CD4-positive, alpha-beta T cell (primary cell): ENCODE measurements at regions not wholly inside any gene's neighbourhood (a gene's known extent, or its start where the extent isn't known, plus 50 kb on each side); places are given as distances from the start of the nearest gene placed in this dataset.

ENCODE experiments used
- ATAC-seq: fragments of 200-7000 bp; cut with Tn5 transposase; one replicate; pipeline ENCODE4 v1.10.0; 2022; ENCODE audit warnings: mild to moderate bottlenecking; ENCODE audit not compliant: poor library complexity
- CTCF ChIA-PET: fragments of 350-600 bp; sonication (Branson Sonifier 250); formaldehyde crosslinking; loops from one replicate; lab custom pipeline; 2021; ENCODE audit warnings: antibody characterized with exemption, inconsistent platforms; lab: Charles Lee
- POLR2A ChIA-PET: fragments of 350-600 bp; sonication (Branson Sonifier 250); formaldehyde crosslinking; loops from one replicate; lab custom pipeline; 2021; ENCODE audit warnings: antibody characterized with exemption, inconsistent platforms; lab: Charles Lee
- DNase-seq, 14 experiments: peaks; one replicate each; pipeline ENCODE4 v3.0.0-alpha.2; 2013 to 2020; ENCODE audit warnings: mixed read lengths in 2 of 14
- H3K27ac ChIP-seq, 2 donors: one replicate each; pipeline versions ENCODE4 v1.5.1 to v1.7.0; 2013; ENCODE audit warnings: low read length in 2 of 2, low read depth in 1 of 2, mild to moderate bottlenecking in 1 of 2
- H3K27me3 ChIP-seq, 2 experiments: 1 replicate in 1 of 2; 2 replicates in 1 of 2; pipeline versions ENCODE4 v1.6.1 to v1.7.0; 2013; ENCODE audit warnings: low read length in 2 of 2, control low read depth in 1 of 2, mild to moderate bottlenecking in 1 of 2, moderate library complexity in 1 of 2; ENCODE audit not compliant: insufficient read depth in 2 of 2, control insufficient read depth in 1 of 2
- H3K36me3 ChIP-seq: one replicate; pipeline ENCODE4 v1.6.1; 2013; ENCODE audit warnings: low read length, control low read depth; ENCODE audit not compliant: insufficient read depth
- H3K4me1 ChIP-seq: one replicate; pipeline ENCODE4 v1.6.1; 2013; ENCODE audit warnings: low read length, control low read depth; ENCODE audit not compliant: insufficient read depth
- H3K4me3 ChIP-seq: one replicate; pipeline ENCODE4 v1.5.1; 2013; ENCODE audit warnings: mild to moderate bottlenecking, low read length, moderate library complexity
- H3K9me3 ChIP-seq, 2 experiments: 1 replicate in 1 of 2; 2 replicates in 1 of 2; pipeline versions ENCODE4 v1.6.1 to v1.7.0; 2013; ENCODE audit warnings: low read length in 2 of 2, mild to moderate bottlenecking in 2 of 2, control low read depth in 1 of 2, moderate library complexity in 1 of 2; ENCODE audit not compliant: control insufficient read depth in 1 of 2, insufficient read depth in 1 of 2
- H3K27ac Mint-ChIP-seq: one replicate; pipeline ENCODE4 v1.8.0; 2020; ENCODE audit warnings: mixed read lengths
- H3K27me3 Mint-ChIP-seq: one replicate; pipeline ENCODE4 v1.8.0; 2021; ENCODE audit warnings: mixed read lengths
- H3K36me3 Mint-ChIP-seq: one replicate; pipeline ENCODE4 v1.8.0; 2021; ENCODE audit warnings: low read depth, mixed read lengths
- H3K4me1 Mint-ChIP-seq: one replicate; pipeline ENCODE4 v1.8.0; 2021; ENCODE audit warnings: low read depth, mixed read lengths
- H3K4me3 Mint-ChIP-seq: one replicate; pipeline ENCODE4 v1.8.0; 2020; ENCODE audit warnings: mild to moderate bottlenecking, mixed read lengths
- H3K9me3 Mint-ChIP-seq: one replicate; pipeline ENCODE4 v1.8.0; 2020; ENCODE audit warnings: mixed read lengths
- intact Hi-C, 2 experiments: fragments of 100-400 bp; cut with DNase I in 1 of 2; cut with micrococcal nuclease in 1 of 2; formaldehyde crosslinking; loops; one replicate each; pipeline versions ENCODE4 v1.15.1 to v1.9.0; 2023 to 2025; cut with DNase I, micrococcal nuclease
- TF ChIP-seq, protein P1 (sequence below): fragments of 200-600 bp; IDR thresholded peaks from one replicate; pipeline ENCODE4 v1.8.0; 2022; ENCODE audit warnings: antibody characterized with exemption, mild to moderate bottlenecking

DNA sequence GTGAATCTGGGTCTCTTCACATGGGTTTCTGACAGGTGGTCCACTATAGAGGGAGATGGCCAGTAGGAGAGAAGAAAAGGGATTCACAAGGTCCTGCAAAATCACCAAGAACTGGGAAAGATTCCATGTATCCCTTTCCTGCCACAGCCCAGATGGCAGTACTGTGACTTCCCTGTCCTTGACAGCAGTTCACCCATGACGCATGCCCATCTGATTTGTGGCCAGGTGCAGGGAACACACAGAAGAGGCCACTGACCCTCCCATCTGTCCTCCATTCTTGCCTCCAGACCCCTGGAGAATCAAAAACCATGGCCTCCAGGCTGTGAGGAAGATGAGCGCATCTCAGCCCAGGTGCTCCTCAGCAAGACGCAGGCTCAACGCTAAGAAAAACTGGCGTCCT, 183.1 kb upstream of the RREB1 start:
- no peaks in the 10 kb centered on the region for H3K4me1 ChIP-seq
- ATAC-seq (no peak), DNase-seq (no peak)
- no peaks in the 10 kb centered on the region for H3K4me1 Mint-ChIP-seq
- H3K4me3 Mint-ChIP-seq, result no peak overlapping the region
- no peak overlapping the region for H3K4me3 ChIP-seq
- H3K36me3 Mint-ChIP-seq, result no peaks in the 10 kb centered on the region
- CTCF ChIA-PET, result no interaction called here
- intact Hi-C loops, result no loop called here
- POLR2A ChIA-PET, result no interaction called here
- H3K27me3 Mint-ChIP-seq, result no peaks in the 10 kb centered on the region
- TF ChIP-seq, protein P1, sequence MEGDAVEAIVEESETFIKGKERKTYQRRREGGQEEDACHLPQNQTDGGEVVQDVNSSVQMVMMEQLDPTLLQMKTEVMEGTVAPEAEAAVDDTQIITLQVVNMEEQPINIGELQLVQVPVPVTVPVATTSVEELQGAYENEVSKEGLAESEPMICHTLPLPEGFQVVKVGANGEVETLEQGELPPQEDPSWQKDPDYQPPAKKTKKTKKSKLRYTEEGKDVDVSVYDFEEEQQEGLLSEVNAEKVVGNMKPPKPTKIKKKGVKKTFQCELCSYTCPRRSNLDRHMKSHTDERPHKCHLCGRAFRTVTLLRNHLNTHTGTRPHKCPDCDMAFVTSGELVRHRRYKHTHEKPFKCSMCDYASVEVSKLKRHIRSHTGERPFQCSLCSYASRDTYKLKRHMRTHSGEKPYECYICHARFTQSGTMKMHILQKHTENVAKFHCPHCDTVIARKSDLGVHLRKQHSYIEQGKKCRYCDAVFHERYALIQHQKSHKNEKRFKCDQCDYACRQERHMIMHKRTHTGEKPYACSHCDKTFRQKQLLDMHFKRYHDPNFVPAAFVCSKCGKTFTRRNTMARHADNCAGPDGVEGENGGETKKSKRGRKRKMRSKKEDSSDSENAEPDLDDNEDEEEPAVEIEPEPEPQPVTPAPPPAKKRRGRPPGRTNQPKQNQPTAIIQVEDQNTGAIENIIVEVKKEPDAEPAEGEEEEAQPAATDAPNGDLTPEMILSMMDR, result no peak
- H3K9me3 ChIP-seq, result no peaks in the 10 kb centered on the region
- H3K27ac ChIP-seq, result no peak overlapping the region
- no peaks in the 10 kb centered on the region for H3K27me3 ChIP-seq
- no peak overlapping the region for H3K27ac Mint-ChIP-seq
- H3K9me3 Mint-ChIP-seq, result no peaks in the 10 kb centered on the region
- no peaks in the 10 kb centered on the region for H3K36me3 ChIP-seq

DNA sequence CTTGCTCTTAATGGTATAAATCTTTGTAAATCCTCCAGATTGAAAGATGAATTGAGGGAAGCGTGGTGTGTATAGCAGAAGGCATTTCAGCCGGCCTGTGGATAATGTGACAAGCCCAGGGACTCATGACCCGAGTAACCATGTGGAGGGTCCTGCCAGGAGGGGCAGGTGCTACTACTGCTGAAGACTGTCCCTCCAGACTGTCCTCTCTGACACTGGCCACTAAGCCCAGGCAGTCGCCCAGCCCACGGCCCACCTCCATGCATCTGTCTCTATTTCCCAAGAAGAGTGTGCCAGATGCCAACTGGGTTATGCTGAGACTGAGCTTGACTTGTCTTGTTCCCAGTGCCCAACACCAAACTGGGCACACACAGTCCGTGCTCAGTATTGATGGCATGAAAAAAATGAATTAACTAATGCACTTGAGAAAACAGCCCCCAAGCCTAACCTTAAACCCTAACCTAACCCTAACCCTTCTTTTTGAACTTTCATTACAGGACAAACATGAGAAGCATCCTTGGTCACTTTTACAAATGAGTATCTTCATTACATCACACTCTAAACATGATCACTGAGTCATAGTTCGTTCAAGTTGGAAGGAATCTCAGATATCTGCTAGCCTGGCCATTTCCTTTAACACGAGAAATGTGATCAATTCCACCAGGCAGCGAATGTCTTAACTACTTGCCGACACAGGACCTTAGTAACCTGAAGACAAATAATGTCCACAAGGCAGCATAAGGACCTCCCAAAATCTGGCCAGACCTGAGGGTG, 182.2 kb upstream of the RREB1 start:
- Mint-ChIP-seq H3K27me3 (no peaks in the 10 kb centered on the region), H3K4me1 (no peaks in the 10 kb centered on the region), H3K4me3 (no peak overlapping the region), H3K36me3 (no peaks in the 10 kb centered on the region), H3K27ac (no peak overlapping the region), H3K9me3 (no peaks in the 10 kb centered on the region)
- peaks cover 0 to 3% of the 10 kb centered on the region in 2 experiments for H3K27me3 ChIP-seq
- H3K4me1 ChIP-seq, result no peaks in the 10 kb centered on the region
- H3K36me3 ChIP-seq, result no peaks in the 10 kb centered on the region
- no peak overlapping the region for H3K27ac ChIP-seq
- ChIA-PET CTCF (interaction anchor here (1.3 kb wide), 1 partner anchor 318 kb away, joined by 3 read pairs; no protein-coding TSS in a partner anchor), POLR2A (no interaction called here)
- H3K4me3 ChIP-seq, result no peak overlapping the region
- intact Hi-C loops, result no loop called here
- TF ChIP-seq, protein P1, result no peak
- no peaks in the 10 kb centered on the region for H3K9me3 ChIP-seq
- ATAC-seq, result no peak
- no peak for DNase-seq

DNA sequence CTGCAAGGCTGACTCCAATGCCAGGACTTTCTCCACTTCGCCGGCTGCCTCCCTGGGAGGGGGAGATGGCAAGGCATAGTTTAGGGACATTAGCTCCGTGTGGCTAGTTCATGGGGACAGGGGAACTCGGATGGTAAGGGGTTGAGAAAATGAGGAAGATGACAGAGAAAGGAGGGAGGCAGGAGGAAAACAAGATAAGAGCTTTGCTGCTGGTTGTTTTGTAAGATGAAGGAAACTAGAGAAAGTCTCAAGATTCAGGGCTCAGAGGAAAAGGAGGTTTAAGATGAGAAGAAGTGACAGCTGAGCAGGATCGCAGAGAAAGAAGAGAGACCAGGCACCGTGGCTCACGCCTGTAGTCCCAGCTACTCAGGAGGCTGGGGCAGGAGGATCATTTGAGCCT, 180.9 kb upstream of the RREB1 start:
- Histone ChIP-seq H3K27ac (no peak overlapping the region), H3K9me3 (no peaks in the 10 kb centered on the region), H3K36me3 (no peaks in the 10 kb centered on the region), H3K4me1 (no peaks in the 10 kb centered on the region), H3K27me3 (peaks cover 0 to 3% of the 10 kb centered on the region in 2 experiments), H3K4me3 (no peak overlapping the region)
- ATAC-seq, result no peak
- TF ChIP-seq, protein P1, result no peak
- CTCF ChIA-PET, result interaction anchor here (1.3 kb wide), 1 partner anchor 317 kb away, joined by 3 read pairs; no protein-coding TSS in a partner anchor
- H3K9me3 Mint-ChIP-seq, result no peaks in the 10 kb centered on the region
- H3K27me3 Mint-ChIP-seq, result no peaks in the 10 kb centered on the region
- H3K4me3 Mint-ChIP-seq, result no peak overlapping the region
- no peaks in the 10 kb centered on the region for H3K36me3 Mint-ChIP-seq
- intact Hi-C loops, result no loop called here
- H3K27ac Mint-ChIP-seq, result no peak overlapping the region
- no peaks in the 10 kb centered on the region for H3K4me1 Mint-ChIP-seq
- POLR2A ChIA-PET, result no interaction called here
- no peak for DNase-seq
